Peyer's patch (tissue), 4 donors: ENCODE measurements at regions not wholly inside any gene's neighbourhood (a gene's known extent, or its start where the extent isn't known, plus 50 kb on each side); places are given as distances from the start of the nearest gene placed in this dataset.

ENCODE experiments used
- CTCF ChIP-seq, 6 experiments: fragments of 450-650 bp in 4 of 6; fragments of 200-600 bp in 2 of 6; sonication (generic) in 1 of 6; IDR thresholded peaks; one replicate each; pipeline ENCODE4 v1.5.1; 2017 to 2019; ENCODE audit warnings: antibody characterized with exemption in 6 of 6, mild to moderate bottlenecking in 3 of 6, moderate library complexity in 1 of 6
- POLR2A ChIP-seq, 2 donors: fragments of 450-650 bp; IDR thresholded peaks; one replicate each; pipeline ENCODE4 v1.5.1; 2017; ENCODE audit warnings: antibody characterized with exemption in 2 of 2, mild to moderate bottlenecking in 2 of 2, moderate library complexity in 2 of 2

DNA sequence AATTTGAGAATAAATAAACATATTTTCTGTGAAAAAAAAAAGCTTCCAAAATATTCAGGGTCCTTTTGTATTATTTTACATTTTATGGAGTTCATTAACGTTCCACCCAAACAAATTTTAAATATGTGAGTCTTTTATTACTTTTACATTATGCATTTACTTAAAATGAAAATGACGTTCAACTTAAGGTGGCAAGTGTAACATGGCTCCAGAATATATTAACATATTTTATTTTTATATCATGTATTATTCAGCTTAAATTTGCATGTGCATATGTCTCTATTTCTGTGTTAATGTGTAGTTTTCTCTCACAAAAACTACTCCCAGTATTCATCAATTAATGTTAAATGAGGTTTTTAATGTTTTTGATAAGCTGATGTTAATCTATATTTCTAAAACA lies 243.6 kb upstream of the CNTN3 start:
- TF ChIP-seq CTCF (IDR thresholded peaks at IDR 0.05) (no peak), POLR2A (IDR thresholded peaks at IDR 0.05) (no peak)
